ENCODE measurements at regions not wholly inside any gene's neighbourhood (a gene's known extent, or its start where the extent isn't known, plus 50 kb on each side); places are given as distances from the start of the nearest gene placed in this dataset.

- Mint-ChIP-seq H3K27me3 (ENCODE audit: low read depth) (no peaks in the 10 kb centered on the region), H3K4me3 (no peak overlapping the region), H3K27ac (ENCODE audit: unreplicated experiment) (no peak overlapping the region), H3K4me1 (peaks cover 11% of the 10 kb centered on the region), H3K9me3 (no peaks in the 10 kb centered on the region), H3K36me3 (ENCODE audit: low read depth) (no peaks in the 10 kb centered on the region)
- no peak for TF ChIP-seq CTCF (conservative IDR thresholded peaks at IDR 0.05)
- no peak for DNase-seq (ENCODE audit: low read depth, low spot score)
Observed at GRCh38 chr1:65494671-65495070, 74.2 kb downstream of the LEPR start.

- DNase-seq (ENCODE audit: low read depth, low spot score): no peak
- H3K27ac Mint-ChIP-seq (ENCODE audit: unreplicated experiment): no peak overlapping the region
- no peak for TF ChIP-seq CTCF (conservative IDR thresholded peaks at IDR 0.05)
- H3K4me3 Mint-ChIP-seq: no peak overlapping the region
- H3K4me1 Mint-ChIP-seq: peaks cover 11% of the 10 kb centered on the region
- no peaks in the 10 kb centered on the region for H3K27me3 Mint-ChIP-seq (ENCODE audit: low read depth)
- no peaks in the 10 kb centered on the region for H3K36me3 Mint-ChIP-seq (ENCODE audit: low read depth)
- no peaks in the 10 kb centered on the region for H3K9me3 Mint-ChIP-seq
Observed at GRCh38 chr1:65495137-65495536, 74.7 kb downstream of the LEPR start.

GRCh38 chr1:65497256-65497830, 76.9 kb downstream of the LEPR start:
- peaks cover 11% of the 10 kb centered on the region for H3K4me1 Mint-ChIP-seq
- TF ChIP-seq CTCF (conservative IDR thresholded peaks at IDR 0.05): no peak
- no peak overlapping the region for H3K4me3 Mint-ChIP-seq

GRCh38 chr1:65503427-65503826, 83.0 kb downstream of the LEPR start:
- no peak overlapping the region for H3K4me3 Mint-ChIP-seq
- no peak for TF ChIP-seq CTCF (conservative IDR thresholded peaks at IDR 0.05)
- H3K9me3 Mint-ChIP-seq: peaks cover 4% of the 10 kb centered on the region
- peaks cover 8% of the 10 kb centered on the region for H3K4me1 Mint-ChIP-seq
- H3K27me3 Mint-ChIP-seq (ENCODE audit: low read depth): no peaks in the 10 kb centered on the region
- no peak overlapping the region for H3K27ac Mint-ChIP-seq (ENCODE audit: unreplicated experiment)
- no peak for DNase-seq (ENCODE audit: low read depth, low spot score)
- H3K36me3 Mint-ChIP-seq (ENCODE audit: low read depth): no peaks in the 10 kb centered on the region

More at GRCh38 chr1:65497256-65497830, 76.9 kb downstream of the LEPR start:
- Mint-ChIP-seq H3K27ac (ENCODE audit: unreplicated experiment) (no peak overlapping the region), H3K9me3 (no peaks in the 10 kb centered on the region), H3K36me3 (ENCODE audit: low read depth) (no peaks in the 10 kb centered on the region), H3K27me3 (ENCODE audit: low read depth) (no peaks in the 10 kb centered on the region)
- DNase-seq (ENCODE audit: low read depth, low spot score): no peak

- Mint-ChIP-seq H3K4me3 (no peak overlapping the region), H3K27me3 (ENCODE audit: low read depth) (no peaks in the 10 kb centered on the region), H3K4me1 (peaks cover 1% of the 10 kb centered on the region), H3K36me3 (ENCODE audit: low read depth) (no peaks in the 10 kb centered on the region), H3K27ac (ENCODE audit: unreplicated experiment) (no peak overlapping the region), H3K9me3 (peaks cover 4% of the 10 kb centered on the region)
- DNase-seq (ENCODE audit: low read depth, low spot score): no peak
- TF ChIP-seq CTCF (conservative IDR thresholded peaks at IDR 0.05): no peak
Observed at GRCh38 chr1:65504263-65504662, 83.8 kb downstream of the LEPR start.

All from neural crest cell (in vitro differentiated cells).